ENCODE measurements at regions not wholly inside any gene's neighbourhood (a gene's known extent, or its start where the extent isn't known, plus 50 kb on each side); places are given as distances from the start of the nearest gene placed in this dataset.

DNA sequence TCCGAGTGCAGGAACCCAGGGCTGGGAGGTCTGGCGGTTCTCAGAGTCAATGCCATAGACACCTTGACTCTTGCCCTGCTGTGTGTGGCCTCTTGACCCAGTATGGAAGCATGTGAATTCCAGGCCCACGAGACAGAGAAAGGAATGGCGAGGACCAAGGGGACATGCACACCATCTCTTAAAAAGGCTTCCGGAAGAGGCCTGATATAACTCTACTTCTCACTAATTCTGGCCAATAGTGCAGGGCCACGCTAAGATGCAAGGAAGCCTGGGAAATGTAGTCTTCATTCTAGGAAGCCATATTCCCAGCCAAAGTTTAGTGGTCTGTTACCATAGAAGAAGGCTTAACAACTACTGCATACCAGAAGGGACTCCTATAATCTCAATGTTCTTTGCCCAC is 177.0 kb upstream of the KCNG1 start:
- Histone ChIP-seq H3K4me1 (replicated peaks) (no peaks in the 10 kb centered on the region), H3K9me3 (no peaks in the 10 kb centered on the region), H3K4me3 (no peak overlapping the region), H3K36me3 (no peaks in the 10 kb centered on the region), H3K27ac (no peak overlapping the region), H3K27me3 (replicated peaks; ENCODE audit: insufficient read depth) (no peaks in the 10 kb centered on the region)
- DNase-seq (ENCODE audit: low spot score) = no peak
- WGBS = 83% methylated on average over 6 of the region's 6 CpGs
- TF ChIP-seq, protein P1, sequence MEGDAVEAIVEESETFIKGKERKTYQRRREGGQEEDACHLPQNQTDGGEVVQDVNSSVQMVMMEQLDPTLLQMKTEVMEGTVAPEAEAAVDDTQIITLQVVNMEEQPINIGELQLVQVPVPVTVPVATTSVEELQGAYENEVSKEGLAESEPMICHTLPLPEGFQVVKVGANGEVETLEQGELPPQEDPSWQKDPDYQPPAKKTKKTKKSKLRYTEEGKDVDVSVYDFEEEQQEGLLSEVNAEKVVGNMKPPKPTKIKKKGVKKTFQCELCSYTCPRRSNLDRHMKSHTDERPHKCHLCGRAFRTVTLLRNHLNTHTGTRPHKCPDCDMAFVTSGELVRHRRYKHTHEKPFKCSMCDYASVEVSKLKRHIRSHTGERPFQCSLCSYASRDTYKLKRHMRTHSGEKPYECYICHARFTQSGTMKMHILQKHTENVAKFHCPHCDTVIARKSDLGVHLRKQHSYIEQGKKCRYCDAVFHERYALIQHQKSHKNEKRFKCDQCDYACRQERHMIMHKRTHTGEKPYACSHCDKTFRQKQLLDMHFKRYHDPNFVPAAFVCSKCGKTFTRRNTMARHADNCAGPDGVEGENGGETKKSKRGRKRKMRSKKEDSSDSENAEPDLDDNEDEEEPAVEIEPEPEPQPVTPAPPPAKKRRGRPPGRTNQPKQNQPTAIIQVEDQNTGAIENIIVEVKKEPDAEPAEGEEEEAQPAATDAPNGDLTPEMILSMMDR (IDR thresholded peaks at IDR 0.05) = no peak
- no peak for TF ChIP-seq POLR2AphosphoS5 (IDR thresholded peaks at IDR 0.05)
- TF ChIP-seq POLR2A (IDR thresholded peaks at IDR 0.05) = no peak
- intact Hi-C loops (cut with DNase I) = no loop called here

DNA sequence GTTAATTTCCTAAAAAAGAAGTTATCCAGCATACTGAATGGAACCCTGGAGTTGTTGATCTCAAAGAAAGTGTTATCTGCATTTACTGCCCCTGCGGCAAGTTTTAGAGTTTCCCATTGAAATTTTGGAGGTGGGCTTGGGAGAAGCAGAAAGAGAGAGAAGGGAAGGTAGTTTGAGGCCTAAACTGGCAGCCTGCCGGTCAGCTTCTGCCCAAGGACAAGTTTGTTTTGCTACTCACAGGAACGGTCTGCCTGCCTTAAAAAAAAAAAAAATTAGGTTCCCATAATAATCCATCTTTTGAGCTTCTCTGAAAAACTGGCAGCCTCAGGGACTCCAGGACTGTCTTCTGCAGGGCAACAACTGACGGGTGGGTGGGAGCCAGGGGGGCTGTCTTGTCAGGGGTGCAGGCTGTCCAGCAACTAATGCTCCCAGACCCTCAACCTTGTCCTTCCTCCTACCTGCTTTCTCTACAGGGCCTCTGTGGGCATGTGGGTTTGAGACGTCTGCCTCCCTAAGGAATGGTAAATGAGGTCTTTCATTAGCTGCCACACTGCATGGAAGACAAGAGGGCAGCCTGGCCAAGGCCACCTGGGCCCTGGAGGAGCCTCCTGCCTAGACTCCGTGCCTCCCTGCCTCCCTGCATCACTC is 176.1 kb upstream of the KCNG1 start:
- DNase-seq (ENCODE audit: low spot score) = no peak
- no peaks in the 10 kb centered on the region for H3K27me3 ChIP-seq (replicated peaks; ENCODE audit: insufficient read depth)
- intact Hi-C loops (cut with DNase I) = no loop called here
- no peak overlapping the region for H3K4me3 ChIP-seq
- no peak for TF ChIP-seq POLR2A (IDR thresholded peaks at IDR 0.05)
- TF ChIP-seq POLR2AphosphoS5 (IDR thresholded peaks at IDR 0.05) = no peak
- TF ChIP-seq, protein P1 (IDR thresholded peaks at IDR 0.05) = no peak
- H3K27ac ChIP-seq = no peak overlapping the region
- H3K36me3 ChIP-seq = no peaks in the 10 kb centered on the region
- H3K4me1 ChIP-seq (replicated peaks) = no peaks in the 10 kb centered on the region
- no peaks in the 10 kb centered on the region for H3K9me3 ChIP-seq
- 75% methylated on average over 6 of the region's 6 CpGs for WGBS

DNA sequence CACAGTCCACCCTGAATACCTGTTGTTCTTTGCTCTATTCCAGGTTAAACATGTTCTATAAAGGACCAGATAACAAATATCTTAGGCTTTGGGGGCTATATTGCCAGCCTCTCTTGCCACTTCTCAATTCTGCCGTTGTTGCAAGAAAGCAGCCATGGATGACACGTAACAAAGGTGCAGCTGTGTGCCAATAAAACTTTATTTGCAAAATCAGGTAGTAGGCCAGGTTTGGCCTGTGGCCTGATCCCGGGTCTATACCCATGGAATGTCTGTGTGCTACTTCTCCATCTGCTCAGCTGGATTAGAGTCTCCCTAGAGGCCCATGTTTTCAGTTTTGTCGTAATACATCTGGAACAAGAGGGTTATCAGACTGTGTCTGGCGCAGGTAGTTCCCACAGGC is 175.3 kb upstream of the KCNG1 start:
- Histone ChIP-seq H3K27ac (no peak overlapping the region), H3K4me3 (no peak overlapping the region), H3K27me3 (replicated peaks; ENCODE audit: insufficient read depth) (no peaks in the 10 kb centered on the region), H3K4me1 (replicated peaks) (no peaks in the 10 kb centered on the region), H3K36me3 (no peaks in the 10 kb centered on the region), H3K9me3 (no peaks in the 10 kb centered on the region)
- no peak for DNase-seq (ENCODE audit: low spot score)
- 91% methylated on average over 5 of the region's 5 CpGs for WGBS
- no peak for TF ChIP-seq POLR2AphosphoS5 (IDR thresholded peaks at IDR 0.05)
- TF ChIP-seq POLR2A (IDR thresholded peaks at IDR 0.05) = no peak
- TF ChIP-seq, protein P1 (IDR thresholded peaks at IDR 0.05) = no peak
- intact Hi-C loops (cut with DNase I) = no loop called here

DNA sequence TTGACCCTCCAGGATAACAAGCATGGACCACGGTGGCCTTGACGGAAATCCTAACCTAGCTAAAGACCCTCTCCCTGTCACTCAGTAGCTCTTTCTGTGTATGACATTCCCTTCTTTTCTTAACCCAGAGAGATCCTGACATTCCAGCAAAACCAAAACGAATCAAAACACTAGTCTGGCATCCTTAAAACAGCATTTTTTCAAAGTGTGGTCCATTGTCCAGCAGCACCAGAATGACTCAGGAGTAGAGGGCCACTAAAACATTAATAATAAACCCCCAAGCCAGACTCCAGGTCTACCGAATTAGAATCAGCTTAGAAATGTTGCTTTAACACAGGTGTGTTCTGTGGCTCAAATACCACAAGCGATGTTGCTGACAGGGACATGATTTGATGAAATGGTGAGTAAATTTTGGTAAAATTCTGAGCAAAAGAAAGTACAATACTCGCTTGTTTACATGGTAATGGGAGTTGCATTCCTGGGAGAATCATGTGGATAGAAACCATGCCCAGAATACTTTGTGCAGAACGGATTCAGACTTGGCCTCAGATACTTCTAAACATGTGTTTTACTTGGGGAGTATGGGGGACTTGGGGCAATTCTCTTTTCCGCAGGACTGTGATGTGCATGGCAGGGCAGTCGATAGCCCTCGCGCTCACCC is 174.2 kb upstream of the KCNG1 start:
- DNase-seq (ENCODE audit: low spot score) = no peak
- intact Hi-C loops (cut with DNase I) = no loop called here
- Histone ChIP-seq H3K9me3 (no peaks in the 10 kb centered on the region), H3K27me3 (replicated peaks; ENCODE audit: insufficient read depth) (no peaks in the 10 kb centered on the region), H3K27ac (no peak overlapping the region), H3K4me1 (replicated peaks) (no peaks in the 10 kb centered on the region), H3K4me3 (no peak overlapping the region), H3K36me3 (no peaks in the 10 kb centered on the region)
- WGBS = 79% methylated on average over 11 of the region's 11 CpGs
- TF ChIP-seq POLR2AphosphoS5 (IDR thresholded peaks at IDR 0.05) (no peak), POLR2A (IDR thresholded peaks at IDR 0.05) (no peak)
- TF ChIP-seq, protein P1 (IDR thresholded peaks at IDR 0.05) = no peak

DNA sequence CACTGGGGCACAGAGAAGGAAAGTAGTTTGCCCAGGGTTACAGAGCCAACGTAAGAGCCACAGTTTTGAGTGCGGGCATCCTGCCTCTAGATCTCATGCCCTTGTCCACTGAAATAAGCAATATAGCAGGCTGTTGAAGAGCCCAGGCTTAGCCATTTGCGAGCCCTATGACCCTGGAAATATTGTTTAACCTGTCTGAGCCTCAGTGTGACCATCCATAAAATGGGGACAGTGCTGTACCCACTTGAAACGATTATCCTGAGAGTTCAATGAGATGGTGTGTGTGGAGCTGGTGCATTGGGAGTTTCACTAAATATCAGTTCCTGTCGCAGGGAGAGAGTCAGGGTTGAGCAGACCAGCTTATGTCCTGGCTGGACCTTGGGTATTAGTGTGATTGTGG is 173.1 kb upstream of the KCNG1 start:
- Histone ChIP-seq H3K27me3 (replicated peaks; ENCODE audit: insufficient read depth) (no peaks in the 10 kb centered on the region), H3K4me1 (replicated peaks) (no peaks in the 10 kb centered on the region), H3K27ac (no peak overlapping the region), H3K36me3 (no peaks in the 10 kb centered on the region), H3K9me3 (no peaks in the 10 kb centered on the region), H3K4me3 (no peak overlapping the region)
- WGBS = 81% methylated on average over 5 of the region's 5 CpGs
- no peak for DNase-seq (ENCODE audit: low spot score)
- intact Hi-C loops (cut with DNase I) = no loop called here
- TF ChIP-seq POLR2A (IDR thresholded peaks at IDR 0.05) (no peak), POLR2AphosphoS5 (IDR thresholded peaks at IDR 0.05) (no peak)
- TF ChIP-seq, protein P1 (IDR thresholded peaks at IDR 0.05) = no peak
